CD8-positive, alpha-beta memory T cell (primary cell): ENCODE measurements at regions not wholly inside any gene's neighbourhood (a gene's known extent, or its start where the extent isn't known, plus 50 kb on each side); places are given as distances from the start of the nearest gene placed in this dataset.
A peak's percentile ranks its signal among the peaks of the same experiment; 100 is the strongest.

ENCODE experiments used
- CTCF ChIA-PET: fragments of 350-600 bp; sonication (Branson Sonifier 250); formaldehyde crosslinking; loops from one replicate; lab custom pipeline; 2021; ENCODE audit warnings: antibody characterized with exemption; lab: Charles Lee
- POLR2A ChIA-PET: fragments of 350-600 bp; sonication (Branson Sonifier 250); formaldehyde crosslinking; loops from one replicate; lab custom pipeline; 2021; ENCODE audit warnings: antibody characterized with exemption; lab: Charles Lee
- DNase-seq, 5 donors: peaks; one replicate each; pipeline versions ENCODE4 v3.0.0 to v3.0.0-alpha.2; 2020 to 2022; ENCODE audit warnings: mixed read lengths in 1 of 5
- H3K27ac ChIP-seq: one replicate; pipeline ENCODE4 v1.7.0; 2013; ENCODE audit warnings: low read depth, mild to moderate bottlenecking, low read length, moderate library complexity
- H3K27me3 ChIP-seq: 2 replicates; pipeline ENCODE4 v1.7.0; 2013; ENCODE audit warnings: low read length, mild to moderate bottlenecking; ENCODE audit not compliant: insufficient read depth, poor library complexity, severe bottlenecking
- H3K36me3 ChIP-seq: 2 replicates; pipeline ENCODE4 v1.7.0; 2013; ENCODE audit warnings: mild to moderate bottlenecking, low read length, moderate library complexity; ENCODE audit not compliant: insufficient read depth
- H3K4me1 ChIP-seq: 2 replicates; pipeline ENCODE4 v1.7.0; 2013; ENCODE audit warnings: mild to moderate bottlenecking, low read length, moderate library complexity; ENCODE audit not compliant: insufficient read depth
- H3K4me3 ChIP-seq: 2 replicates; pipeline ENCODE4 v1.7.0; 2013; ENCODE audit warnings: mild to moderate bottlenecking, low read length
- H3K9me3 ChIP-seq: 2 replicates; pipeline ENCODE4 v1.7.0; 2013; ENCODE audit warnings: mild to moderate bottlenecking, low read length
- H3K27ac Mint-ChIP-seq, 8 donors: one replicate each; pipeline ENCODE4 v1.8.0; 2020 to 2021; ENCODE audit warnings: mixed read lengths in 8 of 8, mild to moderate bottlenecking in 6 of 8, inconsistent platforms in 3 of 8, moderate library complexity in 3 of 8
- H3K27me3 Mint-ChIP-seq, 2 donors: one replicate each; pipeline ENCODE4 v1.8.0; 2020 to 2021; ENCODE audit warnings: mixed read lengths in 2 of 2, mild to moderate bottlenecking in 1 of 2, moderate library complexity in 1 of 2
- H3K36me3 Mint-ChIP-seq, 3 donors: one replicate each; pipeline ENCODE4 v1.8.0; 2020 to 2021; ENCODE audit warnings: mixed read lengths in 3 of 3, inconsistent platforms in 1 of 3, mild to moderate bottlenecking in 1 of 3
- H3K4me1 Mint-ChIP-seq, 3 donors: one replicate each; pipeline ENCODE4 v1.8.0; 2020 to 2021; ENCODE audit warnings: mixed read lengths in 3 of 3, inconsistent platforms in 1 of 3, mild to moderate bottlenecking in 1 of 3
- H3K4me3 Mint-ChIP-seq, 7 donors: one replicate each; pipeline ENCODE4 v1.8.0; 2020 to 2021; ENCODE audit warnings: mixed read lengths in 7 of 7, mild to moderate bottlenecking in 6 of 7, moderate library complexity in 4 of 7, inconsistent platforms in 2 of 7
- H3K9me3 Mint-ChIP-seq, 5 donors: one replicate each; pipeline ENCODE4 v1.8.0; 2020 to 2022; ENCODE audit warnings: mixed read lengths in 5 of 5, mild to moderate bottlenecking in 3 of 5, moderate library complexity in 2 of 5, inconsistent platforms in 1 of 5

- H3K27me3 Mint-ChIP-seq = peaks cover 0 to 3% of the 10 kb centered on the region in 2 donors
- no peak for DNase-seq
- ChIA-PET POLR2A (no interaction called here), CTCF (interaction anchor here (0.9 kb wide), 1 partner anchor 76 kb away, joined by 3 read pairs; no protein-coding TSS in a partner anchor)
- H3K27ac Mint-ChIP-seq = no peak overlapping the region
- peak overlapping the region; percentile 38 for H3K27ac ChIP-seq
- peaks cover 10% of the 10 kb centered on the region for H3K4me1 ChIP-seq
- no peaks in the 10 kb centered on the region for H3K9me3 Mint-ChIP-seq
- peaks cover 10 to 14% (median 13%) of the 10 kb centered on the region in 3 donors for H3K4me1 Mint-ChIP-seq
- no peaks in the 10 kb centered on the region for H3K9me3 ChIP-seq
- H3K36me3 ChIP-seq = no peaks in the 10 kb centered on the region
- no peak overlapping the region for H3K4me3 ChIP-seq
- peaks cover 0 to 11% (median 0%) of the 10 kb centered on the region in 3 donors for H3K36me3 Mint-ChIP-seq
- no peaks in the 10 kb centered on the region for H3K27me3 ChIP-seq
- H3K4me3 Mint-ChIP-seq = no peak overlapping the region
Measured at GRCh38 chr2:11940121-11940743, 193.8 kb downstream of the LPIN1 start.

DNA sequence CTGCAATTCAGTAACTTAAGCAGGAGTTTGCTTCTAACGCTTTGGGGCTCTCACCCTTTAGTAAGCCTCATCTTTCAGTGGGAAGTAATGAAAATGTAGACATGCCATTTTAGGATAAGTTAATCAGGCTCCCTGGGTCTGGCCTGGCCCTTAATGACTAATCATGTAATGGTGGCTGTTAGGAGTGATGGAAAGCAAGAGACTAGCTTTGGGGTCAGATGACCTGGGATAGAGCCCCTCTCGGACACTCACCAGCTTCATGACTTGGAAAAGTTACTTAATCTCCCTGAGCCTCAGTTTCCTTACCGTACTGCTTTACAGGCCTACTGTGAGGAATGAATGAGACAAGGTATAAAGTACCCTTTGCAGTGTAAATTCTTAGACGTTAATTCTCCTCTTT lies 194.4 kb downstream of the LPIN1 start:
- H3K4me3 Mint-ChIP-seq = no peak overlapping the region
- CTCF ChIA-PET = no interaction called here
- POLR2A ChIA-PET = no interaction called here

DNA sequence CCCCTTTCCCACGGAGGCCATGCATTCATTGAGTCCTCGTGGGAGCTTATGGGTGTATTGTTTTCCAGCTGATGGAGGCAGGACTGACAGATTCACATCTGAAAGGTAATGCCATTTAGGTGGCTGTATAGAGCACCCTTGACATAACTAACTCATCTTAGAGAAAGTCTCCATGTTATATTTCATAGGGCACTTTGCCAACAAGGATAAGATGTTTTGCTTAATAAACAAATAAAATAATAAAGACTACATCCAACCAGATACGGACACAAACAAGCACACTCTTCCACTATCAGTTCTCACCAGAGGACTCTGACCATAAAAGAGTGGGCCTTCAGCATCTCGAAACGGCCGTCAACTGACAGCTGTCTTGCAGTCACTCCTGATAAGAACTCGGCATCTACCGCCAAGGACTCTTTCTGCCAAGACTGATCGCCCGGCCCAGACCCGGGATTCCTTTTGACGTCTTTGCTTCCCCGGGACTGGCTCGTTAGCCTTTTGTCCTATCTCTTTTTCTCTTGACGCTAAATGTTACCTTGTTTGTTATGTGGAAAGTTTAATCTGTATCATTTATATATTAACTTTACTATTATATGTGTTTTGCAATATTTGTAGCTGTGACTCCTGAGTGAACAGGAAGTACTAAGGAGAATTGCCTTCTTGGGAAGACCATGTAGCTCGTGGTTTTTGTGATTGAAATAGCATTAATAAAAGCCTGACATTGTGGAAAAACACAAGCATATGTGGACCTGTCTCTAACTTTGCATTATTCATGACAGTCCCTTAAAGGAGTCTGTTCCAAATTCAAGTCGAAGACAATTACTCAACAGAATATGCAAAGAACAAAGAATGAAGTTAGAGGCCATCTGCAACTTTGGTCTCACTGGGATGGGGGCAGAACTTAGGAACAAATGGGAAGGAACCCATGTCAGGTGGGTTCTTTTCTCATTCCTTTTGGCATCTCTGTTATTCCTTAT lies 195.1 kb downstream of the LPIN1 start:
- no peaks in the 10 kb centered on the region for H3K27me3 ChIP-seq
- no peaks in the 10 kb centered on the region for H3K9me3 ChIP-seq
- Mint-ChIP-seq H3K4me1 (peaks cover 18 to 21% (median 20%) of the 10 kb centered on the region in 3 donors), H3K4me3 (no peak overlapping the region), H3K27ac (no peak overlapping the region), H3K9me3 (no peaks in the 10 kb centered on the region), H3K27me3 (peaks cover 0 to 3% of the 10 kb centered on the region in 2 donors), H3K36me3 (peaks cover 0 to 11% (median 0%) of the 10 kb centered on the region in 3 donors)
- no peak for DNase-seq
- no peaks in the 10 kb centered on the region for H3K36me3 ChIP-seq
- peaks cover 12% of the 10 kb centered on the region for H3K4me1 ChIP-seq
- no peak overlapping the region for H3K27ac ChIP-seq
- ChIA-PET CTCF (interaction anchor here (0.7 kb wide), 1 partner anchor 13 kb away, joined by 3 read pairs; no protein-coding TSS in a partner anchor), POLR2A (no interaction called here)
- no peak overlapping the region for H3K4me3 ChIP-seq

More for the DNA sequence above, 194.4 kb downstream of the LPIN1 start:
- no peak for DNase-seq
- H3K4me1 Mint-ChIP-seq = peaks cover 16 to 19% (median 18%) of the 10 kb centered on the region in 3 donors
- Histone ChIP-seq H3K9me3 (no peaks in the 10 kb centered on the region), H3K4me3 (no peak overlapping the region), H3K36me3 (no peaks in the 10 kb centered on the region), H3K27ac (peak overlapping the region; percentile 38), H3K27me3 (no peaks in the 10 kb centered on the region), H3K4me1 (peaks cover 12% of the 10 kb centered on the region)
- H3K27ac Mint-ChIP-seq = no peak overlapping the region
- peaks cover 0 to 3% of the 10 kb centered on the region in 2 donors for H3K27me3 Mint-ChIP-seq
- H3K9me3 Mint-ChIP-seq = no peaks in the 10 kb centered on the region
- H3K36me3 Mint-ChIP-seq = peaks cover 0 to 11% (median 0%) of the 10 kb centered on the region in 3 donors

DNA sequence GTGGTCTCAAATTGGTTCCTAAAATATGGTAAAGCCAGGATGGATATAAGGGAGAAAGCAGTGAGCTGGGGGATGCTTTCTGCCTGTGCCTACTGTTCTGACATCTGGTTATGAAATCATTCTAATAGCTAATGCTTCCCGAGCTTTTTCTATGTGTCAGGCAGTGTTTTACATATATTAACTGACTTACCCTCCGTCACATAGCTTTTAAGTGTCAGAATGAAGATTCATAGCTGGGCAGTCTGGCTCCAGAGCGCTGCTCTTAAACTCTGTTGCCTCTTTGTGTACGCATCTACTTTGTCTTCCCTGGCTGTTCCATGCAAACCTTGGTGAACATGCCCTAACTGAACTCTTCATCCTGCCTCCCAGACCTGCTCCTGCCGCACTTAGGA lies 195.7 kb downstream of the LPIN1 start:
- H3K27ac Mint-ChIP-seq = no peak overlapping the region
- H3K27me3 ChIP-seq = no peaks in the 10 kb centered on the region
- peaks cover 18 to 21% (median 20%) of the 10 kb centered on the region in 3 donors for H3K4me1 Mint-ChIP-seq
- no peaks in the 10 kb centered on the region for H3K9me3 ChIP-seq
- peaks cover 0 to 3% of the 10 kb centered on the region in 2 donors for H3K27me3 Mint-ChIP-seq
- CTCF ChIA-PET = interaction anchor here (0.7 kb wide), 1 partner anchor 12 kb away, joined by 3 read pairs; no protein-coding TSS in a partner anchor
- peaks cover 12% of the 10 kb centered on the region for H3K4me1 ChIP-seq
- H3K9me3 Mint-ChIP-seq = no peaks in the 10 kb centered on the region
- H3K27ac ChIP-seq = no peak overlapping the region
- POLR2A ChIA-PET = no interaction called here
- H3K36me3 ChIP-seq = no peaks in the 10 kb centered on the region
- H3K4me3 ChIP-seq = no peak overlapping the region
- no peak overlapping the region for H3K4me3 Mint-ChIP-seq
- peaks cover 0 to 11% (median 0%) of the 10 kb centered on the region in 3 donors for H3K36me3 Mint-ChIP-seq
- DNase-seq = no peak

DNA sequence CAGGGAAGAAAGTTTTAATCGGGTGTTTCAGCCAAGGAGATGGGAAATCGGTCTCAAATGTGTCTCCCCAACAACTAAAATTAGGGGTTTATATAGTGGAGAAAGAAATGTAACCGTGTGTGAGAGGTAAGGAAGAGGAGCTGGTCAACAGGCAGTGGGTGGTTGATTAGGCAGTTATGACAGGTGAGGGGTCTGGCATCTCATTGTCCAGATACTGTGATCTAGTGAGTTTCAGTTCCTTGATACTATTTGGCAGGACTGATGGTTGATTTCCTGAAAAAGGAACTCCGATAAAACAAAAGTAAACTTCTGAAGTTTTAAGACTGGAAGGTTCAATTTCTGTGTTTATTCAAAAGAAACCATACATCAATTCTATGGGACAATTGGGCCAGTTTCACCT lies 197.9 kb downstream of the LPIN1 start:
- DNase-seq = no peak
- Mint-ChIP-seq H3K4me3 (peak overlapping the region in 6 of 7 donors; percentile 19 to 90 (median 76)), H3K36me3 (peaks cover 0 to 11% (median 0%) of the 10 kb centered on the region in 3 donors), H3K27ac (peak overlapping the region in 2 of 8 donors; percentile 64 to 92), H3K27me3 (peaks cover 0 to 3% of the 10 kb centered on the region in 2 donors), H3K4me1 (peaks cover 18 to 21% (median 20%) of the 10 kb centered on the region in 3 donors), H3K9me3 (no peaks in the 10 kb centered on the region)
- Histone ChIP-seq H3K4me3 (no peak overlapping the region), H3K9me3 (no peaks in the 10 kb centered on the region), H3K27me3 (no peaks in the 10 kb centered on the region), H3K27ac (no peak overlapping the region), H3K36me3 (no peaks in the 10 kb centered on the region), H3K4me1 (peaks cover 12% of the 10 kb centered on the region)
- CTCF ChIA-PET = interaction anchor here (0.7 to 1.4 kb wide), 2 partner anchors 30 to 1464 kb away, joined by 3 read pairs; no protein-coding TSS in a partner anchor
- POLR2A ChIA-PET = no interaction called here

GRCh38 chr2:11945139-11946126 lies 199.0 kb downstream of the LPIN1 start:
- Mint-ChIP-seq H3K9me3 (no peaks in the 10 kb centered on the region), H3K4me3 (peak overlapping the region; percentile 35 to 92 (median 88)), H3K4me1 (peaks cover 18 to 21% (median 20%) of the 10 kb centered on the region in 3 donors), H3K27ac (peak overlapping the region in 7 of 8 donors; percentile 54 to 95 (median 90)), H3K27me3 (peaks cover 0 to 3% of the 10 kb centered on the region in 2 donors), H3K36me3 (peaks cover 0 to 15% (median 0%) of the 10 kb centered on the region in 3 donors)
- Histone ChIP-seq H3K4me3 (peak overlapping the region; percentile 32), H3K36me3 (no peaks in the 10 kb centered on the region), H3K27ac (no peak overlapping the region), H3K9me3 (no peaks in the 10 kb centered on the region), H3K27me3 (no peaks in the 10 kb centered on the region), H3K4me1 (peaks cover 12% of the 10 kb centered on the region)
- DNase-seq = no peak
- POLR2A ChIA-PET = no interaction called here
- CTCF ChIA-PET = no interaction called here

DNA sequence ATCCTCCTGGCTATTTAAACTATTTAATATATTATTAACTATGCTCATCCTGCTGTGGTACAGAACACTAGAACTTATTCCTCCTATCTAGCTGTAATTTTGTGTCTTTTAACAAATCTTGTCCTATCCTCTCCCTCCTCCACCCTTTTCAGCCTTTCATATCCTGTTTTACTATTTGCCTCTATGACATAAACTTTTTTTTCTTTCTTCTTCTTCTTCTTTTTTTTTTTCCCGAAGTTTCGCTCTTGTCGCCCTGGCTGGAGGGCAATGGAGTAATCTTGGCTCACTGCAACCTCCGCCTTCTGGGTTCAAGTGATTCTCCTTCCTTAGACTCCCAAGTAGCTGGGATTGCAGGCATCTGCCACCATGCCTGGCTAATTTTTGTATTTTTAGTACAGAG lies 201.5 kb downstream of the LPIN1 start:
- no peaks in the 10 kb centered on the region for H3K9me3 Mint-ChIP-seq
- peaks cover 0 to 1% of the 10 kb centered on the region in 2 donors for H3K27me3 Mint-ChIP-seq
- ChIA-PET CTCF (no interaction called here), POLR2A (no interaction called here)
- Histone ChIP-seq H3K4me3 (no peak overlapping the region), H3K36me3 (no peaks in the 10 kb centered on the region), H3K27me3 (no peaks in the 10 kb centered on the region), H3K9me3 (no peaks in the 10 kb centered on the region), H3K27ac (no peak overlapping the region), H3K4me1 (peaks cover 12% of the 10 kb centered on the region)
- H3K4me3 Mint-ChIP-seq = no peak overlapping the region
- no peak overlapping the region for H3K27ac Mint-ChIP-seq
- H3K36me3 Mint-ChIP-seq = peaks cover 0 to 15% (median 2%) of the 10 kb centered on the region in 3 donors
- DNase-seq = no peak
- peaks cover 18 to 21% (median 20%) of the 10 kb centered on the region in 3 donors for H3K4me1 Mint-ChIP-seq
